ENCODE measurements at regions not wholly inside any gene's neighbourhood (a gene's known extent, or its start where the extent isn't known, plus 50 kb on each side); places are given as distances from the start of the nearest gene placed in this dataset.
A peak's percentile ranks its signal among the peaks of the same experiment; 100 is the strongest.

- TF ChIP-seq ZBTB11 (tag by site-specific recombination; conservative IDR thresholded peaks at IDR 0.05; ENCODE audit: low read depth) = peak; percentile 50; the same call in 1 of the 2 replicates
Observed at GRCh38 chr5:108558142-108558541, 176.2 kb upstream of the FBXL17 start (continued).

DNA sequence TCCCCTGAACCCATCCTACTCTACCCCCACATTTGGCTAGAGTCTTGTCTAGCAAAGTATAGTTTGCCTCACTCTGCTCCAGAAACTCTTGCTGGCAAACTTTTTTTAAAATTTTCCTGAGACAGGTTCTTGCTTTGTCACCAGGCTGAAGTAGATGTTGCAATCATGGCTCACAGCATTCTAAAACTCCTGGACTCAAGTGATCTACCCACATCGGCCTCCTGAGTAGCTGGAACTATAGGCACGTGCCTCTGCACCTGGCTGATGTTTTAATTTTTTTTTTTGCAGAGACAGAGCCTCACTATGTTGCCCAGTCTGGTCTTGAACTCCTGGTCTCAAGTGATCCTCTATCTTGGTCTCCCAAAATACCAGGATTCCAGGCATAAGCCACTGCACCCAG, 175.8 kb upstream of the FBXL17 start:
- ChIA-PET POLR2A (no interaction called here), CTCF (no interaction called here)
- H3K4me1 ChIP-seq (ENCODE audit: control insufficient read depth, insufficient read depth, low read length) = peaks cover 3% of the 10 kb centered on the region; the same call in 1 of the 2 replicates
- H3K27ac ChIP-seq (ENCODE audit: extremely low read depth, low read depth, low read length) = no peak overlapping the region
- H3K9me3 ChIP-seq (ENCODE audit: control insufficient read depth, insufficient read depth, low read depth, low read length) = no peaks in the 10 kb centered on the region
- TF ChIP-seq ZNF677 (tag by site-specific recombination; IDR thresholded peaks at IDR 0.05) = no peak
- TF ChIP-seq, protein P1, sequence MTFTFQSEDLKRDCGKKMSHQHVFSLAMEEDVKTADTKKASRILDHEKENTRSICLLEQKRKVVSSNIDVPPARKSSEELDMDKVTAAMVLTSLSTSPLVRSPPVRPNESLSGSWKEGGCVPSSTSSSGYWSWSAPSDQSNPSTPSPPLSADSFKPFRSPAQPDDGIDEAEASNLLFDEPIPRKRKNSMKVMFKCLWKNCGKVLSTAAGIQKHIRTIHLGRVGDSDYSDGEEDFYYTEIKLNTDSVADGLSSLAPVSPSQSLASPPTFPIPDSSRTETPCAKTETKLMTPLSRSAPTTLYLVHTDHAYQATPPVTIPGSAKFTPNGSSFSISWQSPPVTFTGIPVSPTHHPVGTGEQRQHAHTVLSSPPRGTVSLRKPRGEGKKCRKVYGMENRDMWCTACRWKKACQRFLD (tag by site-specific recombination; IDR thresholded peaks at IDR 0.05) = no peak
- no peak for TF ChIP-seq ZNF791 (tag by site-specific recombination; IDR thresholded peaks at IDR 0.05)
- TF ChIP-seq ZNF324 (tag by site-specific recombination; IDR thresholded peaks at IDR 0.05) = no peak
- TF ChIP-seq ZNF626 (tag by site-specific recombination; IDR thresholded peaks at IDR 0.05) = no peak
- TF ChIP-seq ZFHX2 (tag by site-specific recombination; conservative IDR thresholded peaks at IDR 0.05) = no peak
- no peak for TF ChIP-seq ZNF560 (tag by site-specific recombination; IDR thresholded peaks at IDR 0.05; ENCODE audit: borderline replicate concordance)
- TF ChIP-seq PRDM6 (tag by site-specific recombination; IDR thresholded peaks at IDR 0.05) = no peak
- no peak for TF ChIP-seq HOXA7 (CRISPR knock-in tag; IDR thresholded peaks at IDR 0.05; ENCODE audit: borderline replicate concordance)
- no peak for TF ChIP-seq ZNF24 (tag by site-specific recombination; IDR thresholded peaks at IDR 0.05)
- no peak for TF ChIP-seq ZSCAN30 (tag by site-specific recombination; IDR thresholded peaks at IDR 0.05)
- TF ChIP-seq ZNF112 (tag by site-specific recombination; IDR thresholded peaks at IDR 0.05) = no peak
- TF ChIP-seq ZNF211 (tag by site-specific recombination; IDR thresholded peaks at IDR 0.05; ENCODE audit: low read depth) = no peak
- TF ChIP-seq BCL6B (tag by site-specific recombination; IDR thresholded peaks at IDR 0.05) = no peak
- no peak for TF ChIP-seq ZNF580 (tag by site-specific recombination; IDR thresholded peaks at IDR 0.05)
- no peak for TF ChIP-seq ZNF266 (tag by site-specific recombination; IDR thresholded peaks at IDR 0.05; ENCODE audit: low read depth)
- no peak for TF ChIP-seq ZNF558 (tag by site-specific recombination; IDR thresholded peaks at IDR 0.05)
- TF ChIP-seq ZNF2 (tag by site-specific recombination; IDR thresholded peaks at IDR 0.05) = no peak
- no peak for TF ChIP-seq ZNF623 (tag by site-specific recombination; IDR thresholded peaks at IDR 0.05)
- no peaks in the 10 kb centered on the region for H3K36me3 ChIP-seq (ENCODE audit: control insufficient read depth in 2 of 2, insufficient read depth in 1 of 2, low read length in 2 of 2)
- H3K4me3 ChIP-seq (ENCODE audit: low read depth, low read length) = no peak overlapping the region
